HG02885 (cell line): ENCODE measurements at regions not wholly inside any gene's neighbourhood (a gene's known extent, or its start where the extent isn't known, plus 50 kb on each side); places are given as distances from the start of the nearest gene placed in this dataset.
"Not testable (repeated sequence)": the region's sequence is repeated elsewhere in the genome, so short reads cannot be mapped to it uniquely, and the experiment has no call there.

Experiments
- ATAC-seq: cut with Tn5 transposase; IDR thresholded peaks from one replicate; pipeline ENCODE4 v1.9.1; 2021; ENCODE audit warnings: mild to moderate bottlenecking; ENCODE audit not compliant: unreplicated experiment, poor library complexity

GRCh38 chr21:35316456-35316855, 267.4 kb upstream of the RUNX1 start:
- ATAC-seq = no peak

DNA sequence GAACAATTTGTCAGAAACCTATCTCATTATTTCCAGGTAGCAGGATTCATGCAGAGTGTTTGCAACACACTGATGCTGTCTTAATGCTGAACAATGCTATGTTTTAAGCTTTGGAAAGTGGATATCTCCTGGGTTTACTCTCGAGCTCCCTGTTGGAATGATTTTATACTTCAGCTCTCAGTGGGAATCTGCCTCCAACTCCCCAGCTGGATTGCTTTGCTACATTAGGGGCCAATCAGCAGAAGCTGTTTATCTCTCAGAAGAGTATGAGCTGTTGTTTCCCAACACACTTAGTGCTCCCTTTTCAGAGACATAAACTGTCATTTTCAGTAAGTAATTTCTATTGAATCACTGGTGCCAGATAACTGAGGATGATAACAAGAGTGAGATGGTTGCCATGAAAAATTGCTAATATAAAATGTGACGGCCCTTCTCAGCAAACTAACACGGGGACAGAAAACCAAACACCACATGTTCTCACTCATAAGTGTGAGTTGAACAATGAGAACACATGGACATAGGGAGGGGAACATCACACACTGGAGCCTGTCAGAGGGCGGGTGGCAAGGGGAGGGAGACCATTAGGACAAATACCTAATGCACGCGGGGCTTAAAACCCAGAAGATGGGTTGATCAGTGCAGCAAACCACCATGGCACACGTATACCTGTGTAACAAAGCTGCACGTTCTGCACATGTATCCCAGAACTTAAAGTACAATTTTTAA, 265.9 kb upstream of the RUNX1 start:
- no peak for ATAC-seq

GRCh38 chr21:35311985-35312384, 262.9 kb upstream of the RUNX1 start:
- ATAC-seq = no peak

DNA sequence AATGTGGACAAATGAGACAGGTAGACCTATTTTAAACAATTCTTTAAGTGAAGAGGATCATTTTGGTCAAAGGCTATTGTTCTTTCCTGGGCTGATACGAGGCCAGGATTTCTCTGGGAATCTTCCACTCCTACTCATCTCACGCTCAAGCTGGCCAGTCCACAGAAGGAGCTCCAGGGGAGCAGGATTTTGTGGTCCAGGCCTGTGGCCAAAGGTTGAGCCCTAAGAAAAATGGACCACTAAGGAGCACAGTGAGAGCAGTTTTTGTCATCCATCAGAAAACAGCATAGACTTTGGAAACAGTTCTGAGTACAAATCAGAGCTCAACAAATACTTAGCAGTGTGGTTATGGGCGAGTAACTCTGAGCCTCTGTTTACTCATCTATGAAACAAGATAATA, 260.2 kb upstream of the RUNX1 start:
- ATAC-seq = no peak

- ATAC-seq = no peak
Observed at GRCh38 chr21:35303085-35303484, 254.0 kb upstream of the RUNX1 start.

GRCh38 chr21:35298757-35299156, 249.7 kb upstream of the RUNX1 start:
- ATAC-seq = no peak

DNA sequence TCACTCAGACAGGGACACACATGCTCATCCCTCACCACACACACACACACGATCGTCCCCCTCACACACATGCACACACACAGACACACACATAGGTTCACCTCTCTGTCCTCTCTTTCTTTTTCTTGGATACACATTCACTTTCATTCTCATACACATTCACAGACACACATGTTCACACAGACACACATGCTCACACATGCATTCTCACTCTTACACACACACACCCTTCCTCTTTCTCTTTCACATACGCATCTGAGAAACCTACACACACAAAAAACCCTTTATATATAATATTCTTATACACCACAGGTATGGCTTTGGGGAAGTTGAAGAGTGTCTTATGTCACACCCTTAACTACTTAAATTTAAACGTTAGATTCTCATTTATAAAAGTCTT, 248.6 kb upstream of the RUNX1 start:
- ATAC-seq = no peak

- ATAC-seq = no peak
Observed at GRCh38 chr21:35294231-35294898, 245.3 kb upstream of the RUNX1 start.

DNA sequence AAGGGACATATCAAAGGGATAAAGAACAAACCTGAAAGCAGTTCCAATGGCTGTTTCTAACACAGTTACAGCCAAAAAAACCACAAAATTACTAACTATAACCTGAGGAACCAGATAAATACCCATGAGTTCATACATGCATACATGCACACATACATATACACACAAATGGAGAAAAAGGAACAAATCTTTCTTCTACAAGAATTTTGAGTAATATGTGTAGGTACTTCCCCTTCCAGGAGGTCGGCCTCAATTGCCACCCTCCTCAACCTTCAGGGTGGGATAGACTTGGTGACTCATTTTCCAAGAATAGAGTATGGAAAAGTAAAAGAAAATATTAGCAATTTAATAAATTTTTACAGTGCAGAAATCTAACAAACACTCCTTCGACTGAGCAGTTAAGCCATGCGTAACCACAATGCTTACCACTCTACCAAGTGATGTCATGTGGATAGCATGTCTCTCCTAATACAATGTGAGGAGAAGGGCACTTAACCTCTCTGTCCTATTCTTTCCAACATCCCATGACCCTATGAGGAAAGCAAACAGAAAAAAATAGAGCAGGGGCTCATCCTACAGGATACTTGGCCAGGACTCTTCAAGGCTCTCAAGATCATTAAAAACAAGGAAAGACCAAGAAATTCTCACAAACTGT, 243.0 kb upstream of the RUNX1 start:
- ATAC-seq = no peak

GRCh38 chr21:35291034-35291433, 241.9 kb upstream of the RUNX1 start:
- ATAC-seq = no peak

- ATAC-seq = no peak
Observed at GRCh38 chr21:35288238-35288637, 239.1 kb upstream of the RUNX1 start.

DNA sequence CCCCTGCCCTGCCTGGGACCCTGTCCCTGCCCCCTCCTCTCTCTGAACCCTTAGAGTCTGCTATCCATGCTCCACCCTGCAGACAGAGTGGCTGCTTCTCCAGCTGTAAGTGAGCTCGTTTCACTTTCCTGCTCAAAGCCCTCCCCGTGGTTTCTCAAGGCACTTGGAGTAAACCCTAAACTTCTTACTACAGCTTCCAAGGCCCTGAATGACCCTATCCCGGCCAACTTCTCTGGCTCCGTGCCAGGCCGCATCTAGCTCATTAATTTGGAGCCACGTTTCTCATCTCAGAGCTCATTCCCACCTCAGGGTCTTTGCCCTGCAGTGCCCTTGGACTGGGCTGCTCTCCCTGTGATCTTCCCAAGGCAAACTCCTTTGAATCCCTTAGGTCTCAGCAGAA, 235.1 kb upstream of the RUNX1 start:
- no peak for ATAC-seq

DNA sequence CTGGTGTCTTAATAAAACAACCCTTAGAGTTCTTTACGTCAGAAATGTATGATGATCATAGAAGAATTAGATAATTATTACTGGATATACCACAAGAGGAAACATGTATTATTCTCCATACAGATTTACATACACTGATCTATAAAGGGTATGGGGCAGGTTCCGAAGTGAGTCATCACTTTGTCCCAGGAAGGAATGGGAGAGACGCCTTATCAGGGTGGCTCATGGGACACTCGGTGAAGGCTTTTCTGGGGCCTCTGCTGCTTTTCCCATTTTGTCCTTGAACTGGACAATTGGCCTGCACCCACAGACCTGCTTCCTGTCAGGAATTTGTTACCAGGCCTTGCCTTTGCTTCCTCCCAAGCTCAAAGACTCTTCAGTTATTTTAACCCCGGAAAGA, 233.8 kb upstream of the RUNX1 start:
- ATAC-seq = no peak

- ATAC-seq = no peak
Observed at GRCh38 chr21:35281956-35282355, 232.9 kb upstream of the RUNX1 start.

DNA sequence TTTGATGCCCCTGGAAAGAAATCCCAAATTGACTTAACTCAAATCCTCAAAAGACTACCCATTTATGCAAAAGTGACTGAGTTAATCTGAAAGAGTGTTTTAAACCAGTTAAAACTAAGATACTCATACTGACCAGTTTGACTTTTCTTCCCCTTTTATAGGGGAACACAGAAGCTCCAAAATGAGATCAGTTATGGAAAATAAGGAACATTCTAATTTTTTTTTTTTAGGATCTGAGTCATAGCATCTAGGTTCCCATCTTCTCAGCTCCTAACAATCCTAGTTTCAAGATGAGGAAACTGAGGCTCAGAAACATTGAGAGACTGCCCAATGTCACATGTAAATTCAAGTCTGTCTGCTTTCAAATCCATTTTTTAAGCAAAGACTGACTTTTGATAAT, 231.1 kb upstream of the RUNX1 start:
- ATAC-seq = no peak

- ATAC-seq = no peak
Observed at GRCh38 chr21:35275776-35276175, 226.7 kb upstream of the RUNX1 start.

GRCh38 chr21:35274923-35275322, 225.8 kb upstream of the RUNX1 start:
- ATAC-seq = no peak

DNA sequence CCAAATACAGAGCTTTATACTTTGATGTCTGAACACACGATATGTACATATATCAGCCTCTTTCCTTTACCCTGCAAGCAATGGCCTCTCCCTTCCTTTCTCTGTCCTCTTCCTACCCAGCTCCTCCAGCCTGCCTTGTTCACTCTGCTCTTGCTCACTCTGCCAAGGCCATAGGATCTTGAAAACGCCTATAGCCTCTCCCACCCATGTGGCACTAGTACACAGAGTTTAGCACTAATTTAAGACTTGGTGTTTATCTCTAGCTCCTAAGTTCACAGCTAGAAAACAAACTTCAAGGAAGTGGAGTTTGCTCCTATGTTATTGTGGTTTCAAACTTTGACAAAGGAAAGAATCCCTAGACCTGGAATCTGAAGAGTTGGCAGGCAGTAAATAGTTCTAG, 225.0 kb upstream of the RUNX1 start:
- ATAC-seq = no peak

- ATAC-seq = no peak
Observed at GRCh38 chr21:35273333-35273732, 224.2 kb upstream of the RUNX1 start.

- not testable (repeated sequence) for ATAC-seq
Observed at GRCh38 chr21:35271344-35272118, 222.4 kb upstream of the RUNX1 start.

GRCh38 chr21:35268817-35269216, 219.7 kb upstream of the RUNX1 start:
- no peak for ATAC-seq
